Lung (tissue), 11 donors: ENCODE measurements at regions not wholly inside any gene's neighbourhood (a gene's known extent, or its start where the extent isn't known, plus 50 kb on each side); places are given as distances from the start of the nearest gene placed in this dataset.

Experiments used
- ATAC-seq: fragments of 200-7000 bp; cut with Tn5 transposase; one replicate; pipeline ENCODE4 v1.9.1; 2020; ENCODE audit warnings: moderate number of reproducible peaks; ENCODE audit not compliant: insufficient read depth, low FRiP score
- DNase-seq, 3 donors: peaks; one replicate each; pipeline ENCODE4 v3.0.0-alpha.2; 2013 to 2017
- H3K27ac ChIP-seq, 2 donors: one replicate each; pipeline ENCODE4 v1.5.1; 2013; ENCODE audit warnings: mild to moderate bottlenecking in 2 of 2, moderate library complexity in 2 of 2, control low read depth in 1 of 2, inconsistent platforms in 1 of 2, low read depth in 1 of 2, low read length in 1 of 2
- H3K27me3 ChIP-seq, 3 donors: one replicate each; pipeline ENCODE4 v1.5.1; 2013; ENCODE audit warnings: low read length in 2 of 3; ENCODE audit not compliant: control insufficient read depth in 3 of 3, insufficient read depth in 3 of 3
- H3K36me3 ChIP-seq, 4 donors: one replicate each; pipeline ENCODE4 v1.5.1; 2013; ENCODE audit warnings: low read length in 4 of 4, mild to moderate bottlenecking in 1 of 4, moderate library complexity in 1 of 4; ENCODE audit not compliant: control insufficient read depth in 4 of 4, insufficient read depth in 4 of 4
- H3K4me1 ChIP-seq, 5 donors: one replicate each; pipeline ENCODE4 v1.5.1; 2013; ENCODE audit warnings: low read length in 5 of 5, mild to moderate bottlenecking in 2 of 5, moderate library complexity in 1 of 5; ENCODE audit not compliant: control insufficient read depth in 5 of 5, insufficient read depth in 5 of 5
- H3K4me3 ChIP-seq: one replicate; pipeline ENCODE4 v1.5.1; 2013; ENCODE audit warnings: mild to moderate bottlenecking, control low read depth, moderate library complexity
- H3K9ac ChIP-seq, 2 donors: one replicate each; pipeline ENCODE4 v1.5.1; 2013; ENCODE audit warnings: low read length in 2 of 2, control low read depth in 1 of 2; ENCODE audit not compliant: insufficient read depth in 1 of 2
- H3K9me3 ChIP-seq, 4 donors: one replicate each; pipeline ENCODE4 v1.5.1; 2013; ENCODE audit warnings: low read length in 3 of 4, mild to moderate bottlenecking in 1 of 4, moderate library complexity in 1 of 4; ENCODE audit not compliant: control insufficient read depth in 4 of 4, insufficient read depth in 3 of 4
- WGBS, 2 donors: extraction: QIAGEN DNeasy Blood & Tissue Kit; methylation state at CpG; one replicate each; pipeline ENCODE4 v1.1.7; 2013; 5-methylcytosine and 5-hydroxymethylcytosine counted together
- TF ChIP-seq, protein P1 (sequence below): IDR thresholded peaks from 2 replicates; pipeline ENCODE4 v1.5.1; 2012; ENCODE audit warnings: mild to moderate bottlenecking; ENCODE audit errors: control extremely low read depth, extremely low read depth
- donor health status: control.
- donor health status: control.
- donor health status: Bipolar disorder and iron deficiency.
- donor health status: healthy.
- donor health status: DM: yes; HTN: yes; CAD: no.

DNA sequence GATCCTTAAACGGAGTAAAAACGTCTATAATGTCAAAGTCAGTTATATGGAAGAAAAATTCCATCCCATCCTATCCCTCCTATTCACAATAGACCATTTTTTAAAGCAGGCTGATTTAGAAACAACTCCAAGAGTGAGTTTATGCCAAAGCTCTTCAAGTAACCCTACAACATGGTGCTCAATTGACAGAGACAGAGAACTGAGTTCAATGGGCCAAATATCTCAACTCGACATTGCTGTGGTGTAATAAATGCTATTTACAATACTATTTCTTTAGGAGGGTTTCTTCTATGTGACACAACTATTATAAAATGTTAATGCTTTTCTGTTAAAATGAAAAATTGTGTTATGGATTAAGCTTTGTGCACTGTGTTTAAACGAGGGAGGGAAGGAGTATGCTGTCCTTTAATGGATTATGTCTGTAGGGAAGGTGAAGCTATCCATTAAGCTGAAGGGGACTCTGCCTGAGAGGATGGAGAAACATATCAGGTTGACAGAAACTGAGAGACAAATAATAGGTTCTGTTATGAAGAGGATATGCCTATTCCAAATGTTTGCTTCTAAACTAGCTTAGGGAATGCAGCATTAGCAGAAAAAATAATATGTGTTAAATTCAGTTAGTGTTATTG is 362.5 kb upstream of the CHRM3 start:
- Histone ChIP-seq H3K36me3 (no peaks in the 10 kb centered on the region), H3K27ac (no peak overlapping the region), H3K9ac (no peak overlapping the region), H3K9me3 (no peaks in the 10 kb centered on the region), H3K4me3 (no peak overlapping the region), H3K4me1 (no peaks in the 10 kb centered on the region), H3K27me3 (no peaks in the 10 kb centered on the region)
- WGBS, 2 donors, result 55 to 59% methylated on average over 4 of the region's 4 CpGs
- DNase-seq, result no peak
- ATAC-seq, result no peak
- TF ChIP-seq, protein P1, sequence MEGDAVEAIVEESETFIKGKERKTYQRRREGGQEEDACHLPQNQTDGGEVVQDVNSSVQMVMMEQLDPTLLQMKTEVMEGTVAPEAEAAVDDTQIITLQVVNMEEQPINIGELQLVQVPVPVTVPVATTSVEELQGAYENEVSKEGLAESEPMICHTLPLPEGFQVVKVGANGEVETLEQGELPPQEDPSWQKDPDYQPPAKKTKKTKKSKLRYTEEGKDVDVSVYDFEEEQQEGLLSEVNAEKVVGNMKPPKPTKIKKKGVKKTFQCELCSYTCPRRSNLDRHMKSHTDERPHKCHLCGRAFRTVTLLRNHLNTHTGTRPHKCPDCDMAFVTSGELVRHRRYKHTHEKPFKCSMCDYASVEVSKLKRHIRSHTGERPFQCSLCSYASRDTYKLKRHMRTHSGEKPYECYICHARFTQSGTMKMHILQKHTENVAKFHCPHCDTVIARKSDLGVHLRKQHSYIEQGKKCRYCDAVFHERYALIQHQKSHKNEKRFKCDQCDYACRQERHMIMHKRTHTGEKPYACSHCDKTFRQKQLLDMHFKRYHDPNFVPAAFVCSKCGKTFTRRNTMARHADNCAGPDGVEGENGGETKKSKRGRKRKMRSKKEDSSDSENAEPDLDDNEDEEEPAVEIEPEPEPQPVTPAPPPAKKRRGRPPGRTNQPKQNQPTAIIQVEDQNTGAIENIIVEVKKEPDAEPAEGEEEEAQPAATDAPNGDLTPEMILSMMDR, result no peak

DNA sequence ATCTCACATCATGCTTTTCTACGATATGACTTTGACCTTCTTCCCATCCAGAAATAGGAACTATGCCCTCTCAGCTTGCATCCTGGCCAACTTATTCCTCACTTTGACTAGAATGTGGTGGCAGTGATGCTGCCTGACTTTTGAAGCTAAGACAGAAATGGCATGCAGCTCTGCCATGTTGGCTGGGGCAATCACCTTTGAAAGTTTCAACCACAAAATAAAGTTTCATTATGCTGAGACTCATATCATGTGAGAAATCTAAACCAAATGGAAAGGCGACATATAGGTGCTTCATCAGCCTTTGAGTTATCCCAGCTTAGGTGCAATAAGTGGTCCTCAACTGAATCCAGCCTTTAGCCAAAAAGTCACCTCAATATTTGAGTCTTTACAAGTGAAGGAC is 370.0 kb upstream of the CHRM3 start:
- ATAC-seq (no peak), DNase-seq (no peak)
- Histone ChIP-seq H3K27ac (no peak overlapping the region), H3K36me3 (no peaks in the 10 kb centered on the region), H3K9ac (no peak overlapping the region), H3K4me1 (peaks cover 0 to 1% (median 0%) of the 10 kb centered on the region in 5 donors), H3K27me3 (no peaks in the 10 kb centered on the region), H3K4me3 (no peak overlapping the region), H3K9me3 (no peaks in the 10 kb centered on the region)
- WGBS, 2 donors, result 86 to 92% methylated on average over 2 of the region's 2 CpGs
- TF ChIP-seq, protein P1, result no peak

DNA sequence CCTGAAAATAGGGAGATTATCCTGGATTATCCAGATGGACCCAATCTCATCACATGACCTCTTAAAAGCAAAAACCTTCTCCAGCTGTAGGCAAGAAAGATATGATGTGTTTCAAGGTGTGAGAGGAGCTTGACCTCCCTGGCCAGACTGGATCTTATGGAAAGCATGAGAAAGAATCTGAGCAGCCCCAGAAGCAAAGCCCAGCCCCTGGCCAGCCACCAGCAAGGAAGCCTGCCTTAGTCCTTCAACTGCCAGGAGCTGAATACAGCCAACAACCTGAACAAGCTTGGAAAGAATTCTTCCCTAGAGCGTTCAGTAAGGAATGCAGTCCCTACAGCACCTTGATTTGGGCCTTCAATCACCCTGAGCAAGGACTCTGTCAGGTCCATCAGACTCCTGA is 375.0 kb upstream of the CHRM3 start:
- no peak for ATAC-seq
- 74 to 94% methylated on average over 1 of the region's 1 CpG for WGBS, 2 donors

More for the DNA sequence above, 375.0 kb upstream of the CHRM3 start:
- Histone ChIP-seq H3K9ac (no peak overlapping the region), H3K27ac (no peak overlapping the region), H3K9me3 (no peaks in the 10 kb centered on the region), H3K27me3 (no peaks in the 10 kb centered on the region), H3K4me1 (peaks cover 0 to 2% (median 0%) of the 10 kb centered on the region in 5 donors), H3K4me3 (no peak overlapping the region), H3K36me3 (no peaks in the 10 kb centered on the region)
- no peak for DNase-seq
- TF ChIP-seq, protein P1, result no peak
